PC-9 (cell line): ENCODE measurements at regions not wholly inside any gene's neighbourhood (a gene's known extent, or its start where the extent isn't known, plus 50 kb on each side); places are given as distances from the start of the nearest gene placed in this dataset.

ENCODE experiments used
- CTCF ChIP-seq: fragments of 200-600 bp; sonication (generic); conservative IDR thresholded peaks from 2 replicates; pipeline ENCODE4 v1.6.1; 2017; ENCODE audit warnings: mixed run types, antibody characterized with exemption, mild to moderate bottlenecking, moderate library complexity
- EZH2 ChIP-seq: fragments of 200-600 bp; sonication (generic); IDR thresholded peaks from 2 replicates; pipeline ENCODE4 v1.8.0; 2017; ENCODE audit warnings: antibody characterized with exemption, low read depth

GRCh38 chr4:81966676-81967075 is 407.1 kb downstream of the HNRNPD start:
- no peak for TF ChIP-seq CTCF
- TF ChIP-seq EZH2: no peak
